PFSK-1 (cell line): ENCODE measurements at regions not wholly inside any gene's neighbourhood (a gene's known extent, or its start where the extent isn't known, plus 50 kb on each side); places are given as distances from the start of the nearest gene placed in this dataset.

Source experiments
- FOXP2 ChIP-seq: optimal IDR thresholded peaks from 2 replicates; pipeline ENCODE3; 2011; ENCODE audit warnings: borderline replicate concordance, control low read depth, inconsistent platforms; ENCODE audit not compliant: insufficient read depth; ENCODE audit errors: extremely low read length, extremely low read depth
- POLR2AphosphoS5 ChIP-seq: IDR thresholded peaks from 2 replicates; pipeline ENCODE4 v1.6.1; 2012; ENCODE audit warnings: low read depth, mild to moderate bottlenecking, control low read depth, low read length, moderate library complexity
- SIN3A ChIP-seq: IDR thresholded peaks from 2 replicates; pipeline ENCODE4 v1.6.1; 2012; ENCODE audit warnings: mild to moderate bottlenecking, low read length, moderate library complexity, borderline replicate concordance; ENCODE audit not compliant: insufficient read depth
- TAF1 ChIP-seq: IDR thresholded peaks from 2 replicates; pipeline ENCODE4 v1.6.1; 2012; ENCODE audit warnings: low read length, control low read depth, borderline replicate concordance; ENCODE audit not compliant: insufficient read depth
- TF ChIP-seq, protein P1 (sequence below), 2 experiments: IDR thresholded peaks; 2 replicates each; pipeline versions ENCODE4 v1.6.1 to v1.8.0; 2011 to 2012; ENCODE audit warnings: low read depth in 2 of 2, low read length in 2 of 2, control low read depth in 1 of 2, inconsistent platforms in 1 of 2, mild to moderate bottlenecking in 1 of 2, moderate library complexity in 1 of 2; ENCODE audit not compliant: insufficient read depth in 1 of 2

DNA sequence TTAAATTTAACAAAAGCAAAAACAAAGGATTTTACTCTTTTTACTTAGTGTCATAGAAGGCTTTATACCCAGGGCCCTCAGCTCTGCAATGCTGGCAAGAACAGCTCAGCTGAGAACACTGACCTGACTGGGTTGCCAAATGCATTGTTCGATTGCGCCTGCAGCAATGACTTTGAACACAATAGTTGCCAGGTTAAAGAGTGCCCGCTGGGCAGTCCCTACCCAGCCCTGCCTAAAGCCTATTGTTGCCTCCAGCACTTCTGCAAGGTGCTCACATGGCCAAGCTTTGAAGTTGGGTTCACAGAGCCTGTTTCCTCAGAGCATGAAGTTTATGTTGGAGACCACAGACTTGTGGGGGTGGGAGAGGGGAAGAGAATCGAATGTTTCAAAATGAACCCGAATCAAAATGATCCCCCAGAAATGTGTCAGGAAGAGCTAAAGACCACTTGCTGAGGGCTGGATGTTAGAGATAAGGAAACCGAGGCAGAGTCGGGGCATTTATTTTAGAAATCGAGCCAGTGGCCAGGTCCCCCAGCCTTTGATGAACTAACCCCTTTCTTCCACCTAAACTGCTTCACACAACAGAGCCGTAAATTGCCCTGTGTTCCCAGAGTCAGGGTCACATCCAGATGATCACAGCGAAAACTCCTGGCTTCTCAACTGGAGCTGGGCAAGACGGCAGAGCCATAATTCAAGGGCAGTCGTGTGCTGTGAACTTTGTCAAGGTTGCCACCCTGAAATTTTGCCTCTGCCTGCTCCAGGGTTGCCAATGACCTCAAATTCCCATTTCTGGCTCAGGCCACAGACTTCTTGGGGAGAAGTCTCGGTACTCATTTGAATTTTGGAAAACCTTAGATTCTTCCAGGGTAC, 55.0 kb downstream of the FOXA2 start:
- no peak for TF ChIP-seq POLR2AphosphoS5
- TF ChIP-seq, protein P1, sequence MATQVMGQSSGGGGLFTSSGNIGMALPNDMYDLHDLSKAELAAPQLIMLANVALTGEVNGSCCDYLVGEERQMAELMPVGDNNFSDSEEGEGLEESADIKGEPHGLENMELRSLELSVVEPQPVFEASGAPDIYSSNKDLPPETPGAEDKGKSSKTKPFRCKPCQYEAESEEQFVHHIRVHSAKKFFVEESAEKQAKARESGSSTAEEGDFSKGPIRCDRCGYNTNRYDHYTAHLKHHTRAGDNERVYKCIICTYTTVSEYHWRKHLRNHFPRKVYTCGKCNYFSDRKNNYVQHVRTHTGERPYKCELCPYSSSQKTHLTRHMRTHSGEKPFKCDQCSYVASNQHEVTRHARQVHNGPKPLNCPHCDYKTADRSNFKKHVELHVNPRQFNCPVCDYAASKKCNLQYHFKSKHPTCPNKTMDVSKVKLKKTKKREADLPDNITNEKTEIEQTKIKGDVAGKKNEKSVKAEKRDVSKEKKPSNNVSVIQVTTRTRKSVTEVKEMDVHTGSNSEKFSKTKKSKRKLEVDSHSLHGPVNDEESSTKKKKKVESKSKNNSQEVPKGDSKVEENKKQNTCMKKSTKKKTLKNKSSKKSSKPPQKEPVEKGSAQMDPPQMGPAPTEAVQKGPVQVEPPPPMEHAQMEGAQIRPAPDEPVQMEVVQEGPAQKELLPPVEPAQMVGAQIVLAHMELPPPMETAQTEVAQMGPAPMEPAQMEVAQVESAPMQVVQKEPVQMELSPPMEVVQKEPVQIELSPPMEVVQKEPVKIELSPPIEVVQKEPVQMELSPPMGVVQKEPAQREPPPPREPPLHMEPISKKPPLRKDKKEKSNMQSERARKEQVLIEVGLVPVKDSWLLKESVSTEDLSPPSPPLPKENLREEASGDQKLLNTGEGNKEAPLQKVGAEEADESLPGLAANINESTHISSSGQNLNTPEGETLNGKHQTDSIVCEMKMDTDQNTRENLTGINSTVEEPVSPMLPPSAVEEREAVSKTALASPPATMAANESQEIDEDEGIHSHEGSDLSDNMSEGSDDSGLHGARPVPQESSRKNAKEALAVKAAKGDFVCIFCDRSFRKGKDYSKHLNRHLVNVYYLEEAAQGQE (IDR thresholded peaks at IDR 0.05; ENCODE audit: insufficient read depth in 1 of 2, low read depth in 2 of 2, low read length in 2 of 2), result no peak
- no peak for TF ChIP-seq FOXP2
- no peak for TF ChIP-seq TAF1
- TF ChIP-seq SIN3A, result no peak

DNA sequence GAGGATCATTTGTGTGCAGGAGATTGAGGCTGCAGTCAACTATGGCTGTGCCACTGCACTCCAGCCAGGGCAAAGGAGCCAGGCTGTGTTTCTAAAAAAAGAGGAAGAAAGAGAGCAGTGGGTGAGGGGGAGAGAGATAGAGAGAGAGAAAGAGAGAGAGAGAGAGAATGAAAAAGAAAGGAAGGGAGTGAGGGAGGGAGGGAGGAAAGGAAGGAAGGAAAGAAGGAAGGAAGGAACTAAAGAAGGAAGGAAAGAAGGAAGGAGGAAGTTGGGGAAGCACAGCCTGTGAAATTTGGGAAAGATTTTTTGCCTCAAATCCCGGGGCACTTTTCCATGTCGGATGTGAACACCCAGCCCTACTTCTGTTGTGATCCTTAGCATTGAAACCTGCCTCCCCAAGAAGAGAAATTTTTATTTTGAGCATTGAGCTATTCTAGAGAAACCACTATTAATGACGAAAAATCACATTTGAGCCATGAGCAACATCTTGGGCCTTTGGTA, 57.8 kb downstream of the FOXA2 start:
- no peak for TF ChIP-seq TAF1
- TF ChIP-seq SIN3A, result no peak
- TF ChIP-seq POLR2AphosphoS5, result no peak
- TF ChIP-seq FOXP2, result no peak
- TF ChIP-seq, protein P1 (IDR thresholded peaks at IDR 0.05; ENCODE audit: insufficient read depth in 1 of 2, low read depth in 2 of 2, low read length in 2 of 2), result no peak

DNA sequence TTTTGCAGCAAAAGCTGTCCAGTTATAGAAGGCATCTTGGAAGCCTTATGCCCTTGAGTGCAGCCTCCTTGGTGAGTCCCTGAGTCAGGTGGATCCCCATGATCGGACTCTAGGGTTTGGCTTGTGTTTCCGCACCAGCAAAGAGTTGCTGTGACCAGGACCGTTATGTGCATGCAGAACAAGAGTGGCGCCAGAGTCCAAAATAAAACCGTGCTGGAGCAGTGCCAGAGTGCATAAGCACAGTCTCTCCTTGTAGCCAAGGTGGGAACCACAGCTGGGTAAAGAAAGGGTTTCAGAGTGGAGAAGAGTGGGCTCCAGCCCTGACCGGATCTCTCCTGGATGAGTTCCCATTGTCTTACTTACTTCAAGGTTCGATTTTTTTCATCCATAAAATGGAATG, 58.6 kb downstream of the FOXA2 start:
- no peak for TF ChIP-seq SIN3A
- TF ChIP-seq FOXP2, result no peak
- TF ChIP-seq, protein P1 (IDR thresholded peaks at IDR 0.05; ENCODE audit: insufficient read depth in 1 of 2, low read depth in 2 of 2, low read length in 2 of 2), result no peak
- TF ChIP-seq POLR2AphosphoS5, result no peak
- TF ChIP-seq TAF1, result no peak

DNA sequence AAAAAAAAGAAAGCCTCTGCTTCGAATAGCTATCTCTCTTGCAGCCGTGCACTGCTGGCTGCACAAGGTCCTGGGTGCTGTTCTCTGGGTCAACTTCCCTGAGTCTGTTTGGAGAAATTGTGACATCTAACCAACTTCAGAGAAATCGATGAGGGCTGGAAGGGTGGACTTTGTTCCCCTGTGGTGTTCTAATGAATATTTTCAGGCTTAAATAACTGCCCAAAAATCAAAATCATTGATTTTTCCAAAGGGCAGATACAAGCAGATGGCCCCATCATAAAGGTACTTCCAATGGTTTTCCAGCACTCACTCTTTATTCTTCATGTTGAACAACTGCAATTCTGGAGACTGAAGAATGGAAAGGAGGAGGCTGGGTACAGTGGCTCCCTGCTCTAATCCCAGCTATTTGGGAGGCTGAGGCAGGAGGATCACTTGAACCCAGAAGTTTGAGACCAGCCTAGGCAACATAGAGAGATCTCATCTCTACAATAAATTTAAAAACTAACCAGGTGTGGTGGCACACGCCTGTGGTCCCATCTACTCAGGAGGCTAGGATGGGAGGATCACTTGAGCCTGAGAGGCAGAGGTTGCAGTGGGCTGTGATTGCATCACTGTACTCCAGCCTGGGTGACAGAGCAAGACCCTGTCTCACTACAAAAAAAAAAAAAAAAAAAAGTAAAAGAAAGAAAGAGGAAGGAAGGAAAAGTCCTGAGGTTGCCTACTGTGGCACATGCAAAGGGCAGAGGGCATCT, 59.1 kb downstream of the FOXA2 start:
- TF ChIP-seq, protein P1 (IDR thresholded peaks at IDR 0.05; ENCODE audit: insufficient read depth in 1 of 2, low read depth in 2 of 2, low read length in 2 of 2), result no peak
- TF ChIP-seq TAF1 (no peak), POLR2AphosphoS5 (no peak), FOXP2 (no peak), SIN3A (no peak)
